Stimulated activated CD8-positive, alpha-beta memory T cell treated with anti-CD3 and anti-CD28 coated beads, Interleukin-2, amount 100 ng/mL, for 1 hour (primary cell): ENCODE measurements at regions not wholly inside any gene's neighbourhood (a gene's known extent, or its start where the extent isn't known, plus 50 kb on each side); places are given as distances from the start of the nearest gene placed in this dataset.

Experiments used
- DNase-seq, 2 donors: peaks; one replicate each; pipeline ENCODE4 v3.0.0-alpha.2; 2020; ENCODE audit warnings: low read depth in 2 of 2

- no peak for DNase-seq
Measured at GRCh38 chr3:194279701-194280360, 71.3 kb downstream of the CPN2 start.

- DNase-seq: no peak
Measured at GRCh38 chr3:194280777-194281176, 70.4 kb downstream of the CPN2 start.

GRCh38 chr3:194281306-194281705 lies 69.8 kb downstream of the CPN2 start:
- DNase-seq: no peak

DNA sequence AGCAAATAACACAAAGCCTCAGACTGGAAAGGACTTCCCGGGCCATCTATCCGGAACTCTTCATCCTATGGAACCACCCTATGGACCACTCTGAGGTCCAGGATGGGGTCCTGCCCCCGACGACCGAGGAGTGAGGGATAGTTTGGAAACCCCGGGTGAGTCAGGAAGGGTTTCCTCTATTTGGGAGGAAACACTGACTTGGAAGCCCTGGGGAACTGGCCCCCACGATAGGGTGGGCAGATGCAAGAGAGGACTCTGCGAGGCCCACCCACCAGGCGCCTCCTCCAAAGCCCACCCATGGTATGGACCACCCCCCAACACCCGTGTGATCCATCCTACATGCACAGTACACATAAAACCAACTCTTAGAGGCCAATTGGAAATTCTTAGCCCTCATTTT lies 69.4 kb downstream of the CPN2 start:
- DNase-seq: no peak

GRCh38 chr3:194282436-194283122 lies 68.5 kb downstream of the CPN2 start:
- DNase-seq: no peak

GRCh38 chr3:194283221-194284006 lies 67.7 kb downstream of the CPN2 start:
- no peak for DNase-seq

DNA sequence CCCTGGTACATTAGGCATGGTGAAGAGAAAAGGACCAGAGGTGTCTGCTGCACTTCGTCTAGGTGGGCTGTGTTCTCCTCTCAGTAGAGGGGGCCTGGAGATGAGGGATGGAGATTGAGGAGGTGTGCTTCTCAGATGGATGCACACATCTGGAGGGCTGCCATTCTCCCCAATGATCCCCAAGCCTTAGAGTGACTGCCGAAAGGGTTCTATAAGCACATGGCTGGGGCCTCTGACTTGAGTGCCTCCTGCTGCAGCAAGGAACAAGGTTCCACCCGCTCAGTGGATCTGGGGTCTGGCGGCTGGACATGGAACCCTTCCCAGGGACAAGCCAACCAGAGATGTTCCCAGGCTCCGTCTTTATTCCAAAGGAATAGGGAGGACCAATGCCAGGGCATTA lies 66.8 kb downstream of the CPN2 start:
- no peak for DNase-seq

DNA sequence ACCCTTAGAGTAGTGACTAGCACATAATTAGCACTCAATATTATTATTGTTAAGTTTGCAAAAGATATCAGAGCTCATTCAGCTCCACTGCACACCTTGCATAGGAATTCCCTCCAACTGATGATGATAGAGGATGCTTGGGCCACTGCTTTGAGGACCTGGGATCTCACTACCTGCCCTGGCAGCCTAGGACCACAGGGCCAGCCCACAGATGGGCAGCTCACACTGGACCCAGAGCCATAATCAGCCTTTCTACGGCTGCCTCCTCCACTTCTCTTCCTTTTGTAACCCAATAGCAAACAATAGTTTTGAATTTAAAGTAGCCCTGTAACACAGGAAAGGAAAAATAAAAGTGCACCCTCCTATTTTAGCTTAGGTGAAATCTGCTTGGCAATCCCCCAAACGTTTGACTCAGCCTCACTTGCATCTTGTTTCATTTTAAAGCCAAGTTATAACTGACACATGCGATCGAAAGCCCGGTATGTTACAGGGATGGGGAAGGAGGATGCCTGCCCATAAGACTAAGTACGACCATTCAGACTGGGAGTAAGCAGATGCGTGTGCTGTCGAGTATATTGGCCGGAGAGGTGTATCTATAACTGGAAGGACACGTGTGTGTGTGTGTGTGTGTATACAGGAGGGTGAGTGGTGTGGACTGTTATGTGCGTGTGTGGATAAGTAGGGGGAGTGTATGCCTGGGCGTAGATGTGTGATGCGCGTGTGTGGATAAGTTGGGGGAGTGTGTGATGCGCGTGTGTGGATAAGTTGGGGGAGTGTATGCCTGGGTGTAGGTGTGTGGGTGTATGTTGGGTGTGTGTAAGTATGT lies 65.9 kb downstream of the CPN2 start:
- DNase-seq: no peak

GRCh38 chr3:194285850-194286197 lies 65.3 kb downstream of the CPN2 start:
- no peak for DNase-seq

GRCh38 chr3:194286375-194287146 lies 64.6 kb downstream of the CPN2 start:
- no peak for DNase-seq

DNA sequence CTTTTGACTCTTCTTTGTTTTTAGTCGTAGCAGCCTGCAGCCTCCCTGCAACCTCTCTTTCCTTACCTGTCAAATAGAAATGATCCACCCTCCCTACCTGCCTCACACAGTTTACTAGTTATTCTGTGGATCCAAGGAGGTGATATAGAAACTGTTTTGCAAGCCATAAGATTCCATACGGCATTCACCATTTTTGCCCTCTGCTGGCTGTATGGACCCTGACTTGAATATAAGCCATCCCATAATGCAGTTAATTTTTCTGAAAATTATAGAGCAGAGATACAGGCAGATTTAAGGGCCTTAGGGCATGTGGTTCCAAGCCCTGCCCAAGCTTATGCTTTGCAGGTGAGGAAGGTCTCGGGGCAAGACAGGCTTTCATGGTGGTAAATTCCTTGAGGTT lies 63.8 kb downstream of the CPN2 start:
- no peak for DNase-seq

DNA sequence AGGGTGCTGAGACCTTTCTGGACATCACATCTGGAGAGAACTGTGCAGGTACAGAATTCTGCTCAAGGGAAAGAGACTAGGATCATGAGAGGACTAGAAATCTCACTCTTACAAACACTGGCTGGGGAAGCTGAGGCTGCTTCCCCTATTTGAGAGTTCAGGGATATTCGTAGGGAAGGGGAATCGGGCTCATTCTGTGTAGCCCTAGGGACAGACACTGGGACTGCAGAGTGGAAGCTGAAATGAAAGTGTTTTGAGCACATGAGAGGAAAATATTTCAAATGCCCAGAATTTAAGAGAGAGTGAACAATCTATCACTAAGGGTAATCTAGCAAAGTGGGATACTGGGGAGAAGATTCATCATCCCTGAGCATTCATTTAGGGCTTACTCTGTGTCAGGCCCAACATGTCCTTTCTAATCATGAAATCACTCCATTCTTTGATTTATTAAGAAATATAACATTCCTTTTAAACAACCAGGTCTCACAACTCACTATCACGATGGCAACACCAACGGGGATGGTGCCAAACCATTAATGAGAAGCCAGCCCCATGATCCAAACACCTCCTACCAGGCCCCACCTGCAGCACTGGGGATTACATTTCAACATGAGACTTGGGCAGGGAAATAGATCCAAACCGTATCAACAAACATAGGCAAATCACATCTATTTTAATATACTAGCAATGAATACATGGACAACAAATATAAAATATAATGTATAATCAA lies 63.0 kb downstream of the CPN2 start:
- no peak for DNase-seq
